Endothelial cell of umbilical vein (primary cell): ENCODE measurements at regions not wholly inside any gene's neighbourhood (a gene's known extent, or its start where the extent isn't known, plus 50 kb on each side); places are given as distances from the start of the nearest gene placed in this dataset. TPM values are rescaled to one million over a fixed set of nuclear protein-coding genes. Genes with fewer than 3 reads are reported as not detected.

Experiments used
- BruUV-seq: library from RNA; stranded (reverse); fragments of 400-500 nt; replicated peaks from 2 replicates; lab custom pipeline; 2021; lab: Mats Ljungman, UMichigan
- CTCF ChIA-PET: fragments of 300-600, 350-600 bp; sonication (Branson Sonifier 250); formaldehyde crosslinking; loops from one replicate; lab custom pipeline; 2021; ENCODE audit warnings: antibody characterized with exemption, inconsistent platforms; lab: Charles Lee
- POLR2A ChIA-PET: fragments of 300-600, 350-600 bp; sonication (Branson Sonifier 250); formaldehyde crosslinking; loops from one replicate; lab custom pipeline; 2021; ENCODE audit warnings: antibody characterized with exemption, inconsistent platforms; lab: Charles Lee
- DNase-seq: peaks from one replicate; pipeline ENCODE4 v3.0.0-alpha.2; 2011; ENCODE audit warnings: low read depth, low spot score
- FAIRE-seq: peaks from 2 replicates; lab custom pipeline; 2011; peaks lifted over from hg19 to GRCh38; lab: Jason Lieb, UNC
- H2AFZ ChIP-seq: 2 replicates; pipeline ENCODE4 v1.6.0; 2012; ENCODE audit warnings: low read depth, low read length, control low read depth, inconsistent platforms
- H3K27ac ChIP-seq: 2 replicates; pipeline ENCODE4 v1.5.1; 2011; ENCODE audit warnings: low read depth, mild to moderate bottlenecking, control low read depth, low read length, moderate library complexity; ENCODE audit not compliant: insufficient read depth
- H3K27me3 ChIP-seq, 2 experiments: 2 replicates each; pipeline versions ENCODE4 v1.6.0 to v1.6.1; 2011; ENCODE audit warnings: low read length in 2 of 2, mixed read lengths in 1 of 2; ENCODE audit not compliant: control insufficient read depth in 2 of 2, insufficient read depth in 2 of 2
- H3K36me3 ChIP-seq, 2 experiments: 2 replicates in 1 of 2; 3 replicates in 1 of 2; pipeline ENCODE4 v1.5.1; 2011; ENCODE audit warnings: low read length in 2 of 2, mild to moderate bottlenecking in 1 of 2, moderate library complexity in 1 of 2; ENCODE audit not compliant: control insufficient read depth in 2 of 2, insufficient read depth in 2 of 2; ENCODE audit errors: extremely low read depth in 1 of 2
- H3K4me1 ChIP-seq: 3 replicates; pipeline ENCODE4 v1.5.1; 2011; ENCODE audit warnings: mild to moderate bottlenecking, low read length; ENCODE audit not compliant: control insufficient read depth, insufficient read depth; ENCODE audit errors: extremely low read depth
- H3K4me2 ChIP-seq: 2 replicates; pipeline ENCODE4 v1.6.1; 2011; ENCODE audit warnings: low read length, control low read depth, mixed read lengths; ENCODE audit not compliant: insufficient read depth
- H3K4me3 ChIP-seq, 3 experiments: fragments of 200-600 bp in 1 of 3; sonication (generic), shearing (Covaris generic) in 1 of 3; replicated peaks in 1 of 3; 2 replicates each; pipeline ENCODE4 v1.5.1; 2011 to 2016; ENCODE audit warnings: control low read depth in 3 of 3, low read length in 3 of 3, mild to moderate bottlenecking in 2 of 3, inconsistent platforms in 1 of 3, low read depth in 1 of 3, moderate library complexity in 1 of 3; ENCODE audit not compliant: insufficient read depth in 1 of 3
- H3K79me2 ChIP-seq: 2 replicates; pipeline ENCODE4 v1.6.0; 2012; ENCODE audit warnings: low read length, inconsistent platforms; ENCODE audit not compliant: control insufficient read depth, insufficient read depth
- H3K9ac ChIP-seq: replicated peaks from 2 replicates; pipeline ENCODE3; 2011; ENCODE audit warnings: low read length, control low read depth; ENCODE audit not compliant: insufficient read depth; ENCODE audit errors: extremely low read depth
- H3K9me1 ChIP-seq: replicated peaks from 3 replicates; pipeline ENCODE4 v1.6.0; 2011; ENCODE audit warnings: mild to moderate bottlenecking, low read length; ENCODE audit not compliant: control insufficient read depth, insufficient read depth; ENCODE audit errors: extremely low read depth
- H3K9me3 ChIP-seq: replicated peaks from 2 replicates; pipeline ENCODE4 v1.5.1; 2012; ENCODE audit warnings: low read length, inconsistent platforms; ENCODE audit not compliant: control insufficient read depth, insufficient read depth
- H4K20me1 ChIP-seq: replicated peaks from 2 replicates; pipeline ENCODE3; 2011; ENCODE audit warnings: mild to moderate bottlenecking, low read length; ENCODE audit not compliant: control insufficient read depth, insufficient read depth; ENCODE audit errors: extremely low read depth
- CTCF ChIP-seq, 2 donors: IDR thresholded peaks; 1 replicate in 1 of 2; 2 replicates in 1 of 2; pipeline ENCODE4 v1.5.1; 2011; ENCODE audit warnings: low read length in 2 of 2, mild to moderate bottlenecking in 2 of 2, moderate library complexity in 2 of 2, control low read depth in 1 of 2, inconsistent platforms in 1 of 2, low read depth in 1 of 2; ENCODE audit not compliant: insufficient read depth in 1 of 2; ENCODE audit errors: extremely low read depth in 1 of 2
- JUN ChIP-seq: IDR thresholded peaks from 2 replicates; pipeline ENCODE4 v1.6.1; 2011; ENCODE audit warnings: borderline replicate concordance, low read depth; ENCODE audit not compliant: insufficient read length, insufficient read depth
- MYC ChIP-seq: IDR thresholded peaks from one replicate; pipeline ENCODE4 v1.6.1; 2011; ENCODE audit warnings: mild to moderate bottlenecking, low read depth, low read length
- dilution Hi-C: fragments of 300-500 bp; cut with MboI; formaldehyde crosslinking; loops from one replicate; pipeline ENCODE4 v1.15.0; 2019; ENCODE audit warnings: low sequenced_read_pairs; ENCODE audit not compliant: extremely low pct_ligation_motif_present
- intact Hi-C: fragments of 100-400 bp; cut with micrococcal nuclease; formaldehyde crosslinking; loops from one replicate; pipeline ENCODE4 v1.10.0; 2022
- small RNA-seq: library from RNA; depleted of rRNA; stranded (forward); fragments of <200 nt; gene quantifications from one replicate; pipeline ENCODE3, GENCODE V24; 2012; ENCODE audit warnings: low replicate concordance, low read depth; ENCODE audit not compliant: insufficient read depth, insufficient read length

GRCh38 chr5:174785120-174785680 lies 60.8 kb downstream of the MSX2 start:
- FAIRE-seq (no peak), DNase-seq (no peak)
- dilution Hi-C loops: no loop called here
- Histone ChIP-seq H3K27ac (no peak overlapping the region), H3K79me2 (no peaks in the 10 kb centered on the region), H3K36me3 (no peaks in the 10 kb centered on the region), H3K4me1 (no peaks in the 10 kb centered on the region), H2AFZ (no peak overlapping the region), H3K27me3 (no peaks in the 10 kb centered on the region), H3K4me3 (no peak overlapping the region), H4K20me1 (no peaks in the 10 kb centered on the region), H3K4me2 (no peak overlapping the region), H3K9me3 (peaks cover 2% of the 10 kb centered on the region), H3K9me1 (no peaks in the 10 kb centered on the region), H3K9ac (no peak overlapping the region)
- ChIA-PET POLR2A (no interaction called here), CTCF (no interaction called here)
- TF ChIP-seq JUN (no peak), MYC (no peak), CTCF (IDR thresholded peaks at IDR 0.05; ENCODE audit: extremely low read depth in 1 of 2, insufficient read depth in 1 of 2, low read depth in 1 of 2, low read length in 2 of 2) (no peak)
- intact Hi-C loops: no loop called here
- no TSS peak for BruUV-seq

Small RNAs in the stretch of these regions (small RNA-seq; reads per million reads assigned to genes)
- not detected for gene AC008413.1
